Nucleus accumbens (tissue), 56 donors: ENCODE measurements at regions not wholly inside any gene's neighbourhood (a gene's known extent, or its start where the extent isn't known, plus 50 kb on each side); places are given as distances from the start of the nearest gene placed in this dataset.

Source experiments
- DNase-seq, 56 donors: peaks; one replicate each; lab custom pipeline; 2025; lab: John Stamatoyannopoulos, UW

GRCh38 chr14:22089940-22090339 lies 416.3 kb upstream of the OR4E1 start:
- DNase-seq: no peak

DNA sequence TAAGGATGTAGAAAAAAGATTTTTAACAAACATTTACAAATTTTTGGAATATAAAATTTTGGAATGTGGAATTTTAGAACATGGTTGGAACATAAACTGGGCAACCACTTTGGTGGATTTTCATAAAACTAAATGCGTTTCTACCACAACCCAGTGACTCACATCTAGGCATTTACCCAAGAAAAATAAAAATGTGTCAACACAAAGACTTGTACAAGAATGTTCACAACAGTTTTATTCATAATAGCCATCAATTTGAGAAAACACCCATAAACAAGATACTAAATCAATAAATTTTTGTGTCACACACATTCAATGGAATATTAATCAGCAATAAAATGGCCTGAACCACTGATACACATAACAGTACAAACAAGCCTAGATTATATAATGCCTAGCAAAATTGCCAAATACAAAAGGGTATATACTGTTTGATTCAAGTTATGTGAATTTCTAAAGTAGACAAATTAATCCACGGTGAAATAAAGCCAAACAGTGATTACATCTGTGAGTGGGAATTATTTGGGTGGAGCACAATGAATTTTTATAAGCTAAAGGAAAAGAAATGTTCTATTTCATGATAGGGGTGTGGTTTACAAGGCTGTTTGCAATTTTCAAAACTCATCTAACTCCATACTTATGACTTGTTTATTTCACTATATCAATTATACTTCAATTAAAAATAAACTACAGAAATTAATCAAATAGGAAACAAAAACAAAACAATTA lies 415.2 kb upstream of the OR4E1 start:
- DNase-seq: no peak

- DNase-seq: no peak
Observed at GRCh38 chr14:22086131-22086530, 412.5 kb upstream of the OR4E1 start.

DNA sequence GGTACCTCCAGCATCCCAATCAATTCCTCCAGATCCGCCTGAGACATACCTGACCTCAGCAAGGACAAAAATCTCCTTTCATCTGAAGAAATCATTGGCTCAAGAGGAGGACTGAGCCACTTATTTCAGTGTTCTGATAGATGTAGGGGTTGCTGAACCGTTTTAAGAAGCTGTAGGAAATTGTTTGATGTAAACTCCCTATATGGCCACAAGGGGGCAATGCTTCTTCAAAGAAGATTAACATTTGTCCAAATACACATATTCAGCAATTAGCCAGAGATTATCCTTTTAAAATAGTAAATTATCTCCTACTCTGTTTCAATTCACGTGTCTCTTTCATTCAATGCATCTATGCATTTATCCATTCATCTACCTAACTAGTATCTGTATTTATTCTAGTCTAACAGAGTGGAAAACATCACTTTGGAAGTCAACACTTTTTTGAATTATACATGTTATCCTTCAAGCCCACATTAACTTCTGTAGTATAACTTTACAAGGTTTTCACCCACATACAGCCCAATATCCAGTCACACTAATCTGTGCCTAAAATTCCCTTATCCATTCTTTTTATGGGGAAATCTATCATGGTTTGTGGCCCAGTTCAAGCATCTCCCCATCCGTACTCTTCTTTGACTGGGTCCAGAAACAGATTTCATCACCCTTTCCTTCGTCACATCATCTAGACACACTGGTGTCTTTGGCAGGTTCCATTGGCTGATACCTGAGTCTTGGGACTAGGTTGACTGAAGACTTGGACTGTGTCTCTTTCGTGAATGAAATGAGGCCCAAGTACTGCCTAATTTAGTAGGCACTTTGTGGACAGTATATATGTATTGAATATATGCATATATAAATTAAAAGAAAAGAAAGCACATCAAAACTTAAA lies 411.0 kb upstream of the OR4E1 start:
- no peak for DNase-seq

- DNase-seq: no peak
Observed at GRCh38 chr14:22081337-22081736, 407.7 kb upstream of the OR4E1 start.

DNA sequence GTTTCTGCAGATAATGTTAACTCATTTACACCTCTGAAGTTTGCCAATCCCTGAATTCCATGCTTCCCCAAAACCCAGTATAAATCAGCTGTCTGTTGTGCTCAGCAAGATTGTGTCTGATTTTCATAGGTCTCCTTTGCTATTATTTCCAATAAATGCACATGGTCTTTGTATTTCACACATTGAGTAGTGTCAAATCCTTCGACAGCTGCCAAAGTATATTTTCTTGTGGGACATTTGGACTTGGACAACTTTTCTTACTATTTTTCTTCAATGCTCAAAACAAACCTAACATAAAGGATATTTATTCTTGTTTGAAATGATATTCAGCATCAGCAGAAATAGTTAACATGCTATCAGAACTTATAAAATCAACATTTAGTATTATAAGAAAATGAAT lies 406.1 kb upstream of the OR4E1 start:
- DNase-seq: no peak

- DNase-seq: no peak
Observed at GRCh38 chr14:22073801-22074200, 400.2 kb upstream of the OR4E1 start.

- DNase-seq: no peak
Observed at GRCh38 chr14:22071006-22071405, 397.4 kb upstream of the OR4E1 start.

DNA sequence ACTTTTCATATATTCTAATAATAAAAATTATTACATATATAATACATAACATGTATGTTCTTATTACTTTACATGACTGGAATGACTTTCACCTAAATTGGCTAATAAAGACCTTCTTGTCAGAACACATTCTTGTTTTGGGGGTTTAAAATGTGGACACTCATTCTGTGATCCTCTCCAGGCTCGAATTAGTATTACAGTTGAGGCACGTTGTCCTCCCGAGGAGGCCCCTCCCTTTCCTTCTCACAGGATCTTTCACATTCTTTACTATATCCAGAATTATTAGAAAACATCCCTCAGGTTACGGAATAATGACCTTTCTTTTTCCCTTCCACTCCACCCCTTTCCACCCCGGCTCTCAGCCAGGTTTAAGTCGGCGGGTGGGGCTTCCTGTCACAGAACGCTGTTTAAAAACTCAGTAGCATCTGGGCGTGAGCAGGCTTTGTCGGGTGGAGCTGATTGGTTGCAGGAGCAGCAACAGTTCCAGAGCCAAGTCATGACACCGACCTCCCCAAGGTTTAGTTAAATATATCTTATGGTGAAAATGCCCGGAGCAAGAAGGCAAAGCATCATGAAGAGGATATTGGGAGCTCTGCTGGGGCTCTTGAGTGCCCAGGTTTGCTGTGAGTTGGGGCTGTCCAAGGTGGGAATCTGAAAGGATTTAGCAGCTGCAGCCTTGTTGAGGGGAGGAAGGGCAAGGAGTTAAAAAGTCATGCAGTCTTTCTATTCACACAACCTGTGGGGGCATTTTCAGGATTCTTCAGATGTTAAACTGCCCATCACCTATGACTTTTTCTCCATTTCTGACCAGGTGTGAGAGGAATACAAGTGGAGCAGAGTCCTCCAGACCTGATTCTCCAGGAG lies 396.7 kb upstream of the OR4E1 start:
- DNase-seq: no peak

DNA sequence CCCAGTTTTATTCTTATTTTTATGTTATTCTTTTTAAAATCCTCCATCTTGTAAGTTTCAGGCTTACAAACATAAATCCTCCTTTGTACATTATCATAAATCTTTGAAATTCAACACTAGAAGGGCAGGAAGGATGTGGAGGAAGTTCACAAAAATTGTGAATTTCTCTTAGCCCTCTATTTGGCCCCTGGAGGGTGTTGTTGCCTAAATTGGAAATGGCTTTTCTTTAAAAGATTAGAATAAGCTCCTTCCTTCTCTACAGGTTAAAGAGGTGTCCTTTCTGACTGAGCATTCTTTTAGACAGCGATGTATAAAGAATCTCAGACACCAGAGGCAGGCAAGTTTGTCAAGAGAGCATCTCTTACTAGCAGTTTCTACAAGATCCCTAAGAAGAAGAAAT lies 391.7 kb upstream of the OR4E1 start:
- DNase-seq: no peak

GRCh38 chr14:22059201-22059600 lies 385.6 kb upstream of the OR4E1 start:
- no peak for DNase-seq

GRCh38 chr14:22052795-22053194 lies 379.2 kb upstream of the OR4E1 start:
- no peak for DNase-seq

GRCh38 chr14:22047115-22047514 lies 373.5 kb upstream of the OR4E1 start:
- peak in 9 of 56 donors; percentile 1 to 19 (median 6) for DNase-seq

DNA sequence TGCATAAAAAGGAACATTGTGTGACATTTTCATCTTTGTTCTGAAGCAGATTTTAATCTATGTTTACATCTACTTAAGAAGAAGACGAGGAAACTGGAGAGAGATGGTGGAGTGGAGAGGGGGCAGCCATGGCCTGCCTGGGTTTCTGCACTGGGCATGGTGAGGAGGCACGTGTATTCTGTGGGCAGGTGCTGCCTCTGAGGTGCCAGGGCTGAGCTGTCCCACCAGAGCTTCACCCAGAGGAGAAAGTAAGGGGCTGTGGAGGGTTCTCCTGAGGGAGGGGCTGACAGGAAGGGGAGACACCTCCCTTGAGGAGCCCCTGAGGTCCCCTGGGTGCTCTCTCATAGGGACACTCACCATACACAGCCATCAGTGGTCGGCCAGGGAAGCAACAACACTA lies 372.4 kb upstream of the OR4E1 start:
- no peak for DNase-seq

- no peak for DNase-seq
Observed at GRCh38 chr14:22044193-22044592, 370.6 kb upstream of the OR4E1 start.

GRCh38 chr14:22040781-22041125 lies 367.1 kb upstream of the OR4E1 start:
- no peak for DNase-seq

DNA sequence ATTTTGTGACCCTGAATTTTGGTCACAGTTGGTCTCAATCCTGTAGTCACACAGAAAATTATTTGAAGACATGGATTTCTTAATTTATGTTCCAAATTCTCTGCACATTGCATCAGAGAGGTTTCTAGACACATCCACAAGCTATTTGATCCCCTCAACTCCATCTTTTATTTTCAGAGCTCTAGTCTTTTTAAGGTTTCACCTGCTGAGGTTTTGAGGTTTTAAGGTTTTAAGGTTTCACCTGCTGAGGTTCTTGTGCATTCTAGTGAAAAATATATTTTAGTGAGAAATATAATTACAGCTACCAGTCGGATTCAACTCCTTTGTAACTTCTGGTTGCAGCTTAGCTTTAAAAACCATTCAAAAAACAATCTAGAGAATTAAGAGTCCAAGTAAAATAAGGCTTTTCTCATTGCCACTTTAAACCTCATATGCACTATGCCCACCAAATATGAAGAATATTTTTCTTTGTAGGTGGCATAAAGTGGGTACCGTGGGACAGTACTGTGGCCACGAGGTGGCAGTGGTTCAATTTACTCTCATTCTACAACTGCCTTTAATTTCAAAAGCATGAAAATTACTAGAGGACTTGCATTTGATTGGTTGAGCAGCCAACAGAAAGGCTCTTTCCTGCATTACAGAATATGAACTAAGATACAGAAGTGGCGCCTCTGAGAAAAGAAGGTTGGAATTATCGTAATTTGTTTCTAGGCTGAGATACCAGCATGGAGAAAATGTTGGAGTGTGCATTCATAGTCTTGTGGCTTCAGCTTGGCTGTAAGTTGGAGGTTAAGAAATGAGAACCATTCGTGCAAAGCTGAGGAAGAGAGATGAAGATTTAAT lies 366.5 kb upstream of the OR4E1 start:
- no peak for DNase-seq

DNA sequence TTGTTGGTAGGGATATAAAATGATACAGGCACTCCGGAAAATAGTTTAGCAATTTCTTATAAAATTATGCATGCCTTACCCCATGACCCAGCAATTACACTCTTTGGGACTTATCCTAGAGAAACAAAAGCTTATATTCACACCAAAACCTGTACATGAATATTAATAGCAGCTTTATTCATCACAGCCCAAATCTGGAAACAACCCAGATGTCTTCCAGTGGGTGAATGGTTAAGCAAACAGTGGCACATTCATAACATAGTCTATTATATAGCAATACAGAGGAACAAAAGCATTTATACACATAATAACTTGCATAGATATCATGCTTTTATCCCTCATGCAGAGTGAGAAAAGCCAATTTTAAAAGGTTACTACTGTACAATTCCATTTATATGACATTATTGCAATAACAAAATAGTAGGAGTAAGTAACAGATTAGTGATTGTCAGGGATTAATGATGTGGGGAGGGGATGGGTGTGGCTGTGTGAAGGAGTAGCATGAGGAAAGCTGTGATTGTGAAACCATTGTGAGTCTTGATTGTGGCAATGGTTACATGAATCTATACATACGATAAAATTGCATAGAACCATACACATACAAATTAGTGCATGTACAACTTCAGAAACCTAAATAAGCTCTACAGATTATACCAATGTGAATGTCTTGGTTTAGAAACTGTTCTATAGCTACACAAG lies 363.1 kb upstream of the OR4E1 start:
- DNase-seq: no peak

DNA sequence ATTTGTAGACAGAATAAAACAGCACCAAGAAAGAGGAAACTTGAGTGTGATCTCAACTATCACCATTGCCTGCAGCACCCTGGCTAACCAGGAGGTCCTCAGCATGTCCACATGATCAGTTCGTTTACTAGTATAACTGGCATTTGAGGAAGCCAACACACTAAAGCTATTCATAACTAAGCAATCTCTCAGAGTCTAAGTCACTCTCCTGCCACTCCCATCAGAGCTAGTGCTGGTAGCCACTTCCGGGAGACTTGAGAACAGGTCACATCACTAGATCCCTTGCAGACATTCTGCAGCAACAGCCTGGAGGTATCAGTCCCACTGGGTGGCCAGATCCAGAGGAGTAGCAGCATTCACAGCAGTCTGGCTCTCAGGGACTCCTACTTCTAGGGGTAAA lies 352.9 kb upstream of the OR4E1 start:
- no peak for DNase-seq

GRCh38 chr14:22025879-22026278 lies 352.3 kb upstream of the OR4E1 start:
- DNase-seq: no peak
